ENCODE measurements at regions not wholly inside any gene's neighbourhood (a gene's known extent, or its start where the extent isn't known, plus 50 kb on each side); places are given as distances from the start of the nearest gene placed in this dataset.

DNA sequence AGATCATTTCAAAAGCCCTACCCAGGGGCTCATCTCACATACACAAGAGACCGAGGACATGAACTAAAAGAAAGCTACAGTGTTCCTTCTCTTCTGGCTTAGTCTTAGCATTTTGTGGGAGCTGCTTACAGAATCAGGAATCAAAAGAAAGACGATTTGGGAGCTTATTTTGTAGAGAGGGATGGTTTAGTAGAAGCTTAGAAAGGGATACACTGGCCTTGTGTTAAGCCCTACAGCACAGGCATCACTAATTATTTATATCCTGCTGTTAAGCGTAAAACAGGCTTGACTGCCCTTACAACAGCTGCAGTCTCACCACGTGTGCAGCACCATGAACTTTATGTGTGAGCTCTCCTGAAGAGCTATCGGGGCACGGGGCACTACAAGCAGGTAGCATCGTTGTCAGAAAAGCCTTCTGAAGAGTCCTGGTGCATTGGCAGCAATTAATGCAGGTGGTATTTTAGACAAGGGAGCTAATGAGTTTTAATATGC is 798.3 kb downstream of the NXPH1 start:
- Mint-ChIP-seq H3K9me3 (no peaks in the 10 kb centered on the region), H3K4me1 (peaks cover 12% of the 10 kb centered on the region), H3K27ac (peak overlapping the region; percentile 23; the same call in 1 of the 2 replicates), H3K36me3 (no peaks in the 10 kb centered on the region), H3K4me3 (no peak overlapping the region), H3K27me3 (ENCODE audit: low read depth) (no peaks in the 10 kb centered on the region)
- CTCF ChIA-PET, result no interaction called here
- POLR2A ChIA-PET, result no interaction called here
- TF ChIP-seq, protein P1, sequence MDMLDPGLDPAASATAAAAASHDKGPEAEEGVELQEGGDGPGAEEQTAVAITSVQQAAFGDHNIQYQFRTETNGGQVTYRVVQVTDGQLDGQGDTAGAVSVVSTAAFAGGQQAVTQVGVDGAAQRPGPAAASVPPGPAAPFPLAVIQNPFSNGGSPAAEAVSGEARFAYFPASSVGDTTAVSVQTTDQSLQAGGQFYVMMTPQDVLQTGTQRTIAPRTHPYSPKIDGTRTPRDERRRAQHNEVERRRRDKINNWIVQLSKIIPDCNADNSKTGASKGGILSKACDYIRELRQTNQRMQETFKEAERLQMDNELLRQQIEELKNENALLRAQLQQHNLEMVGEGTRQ (CRISPR knock-in tag; IDR thresholded peaks at IDR 0.05), result peak; percentile 39; the same call in 1 of the 2 replicates
- TF ChIP-seq, protein P2, sequence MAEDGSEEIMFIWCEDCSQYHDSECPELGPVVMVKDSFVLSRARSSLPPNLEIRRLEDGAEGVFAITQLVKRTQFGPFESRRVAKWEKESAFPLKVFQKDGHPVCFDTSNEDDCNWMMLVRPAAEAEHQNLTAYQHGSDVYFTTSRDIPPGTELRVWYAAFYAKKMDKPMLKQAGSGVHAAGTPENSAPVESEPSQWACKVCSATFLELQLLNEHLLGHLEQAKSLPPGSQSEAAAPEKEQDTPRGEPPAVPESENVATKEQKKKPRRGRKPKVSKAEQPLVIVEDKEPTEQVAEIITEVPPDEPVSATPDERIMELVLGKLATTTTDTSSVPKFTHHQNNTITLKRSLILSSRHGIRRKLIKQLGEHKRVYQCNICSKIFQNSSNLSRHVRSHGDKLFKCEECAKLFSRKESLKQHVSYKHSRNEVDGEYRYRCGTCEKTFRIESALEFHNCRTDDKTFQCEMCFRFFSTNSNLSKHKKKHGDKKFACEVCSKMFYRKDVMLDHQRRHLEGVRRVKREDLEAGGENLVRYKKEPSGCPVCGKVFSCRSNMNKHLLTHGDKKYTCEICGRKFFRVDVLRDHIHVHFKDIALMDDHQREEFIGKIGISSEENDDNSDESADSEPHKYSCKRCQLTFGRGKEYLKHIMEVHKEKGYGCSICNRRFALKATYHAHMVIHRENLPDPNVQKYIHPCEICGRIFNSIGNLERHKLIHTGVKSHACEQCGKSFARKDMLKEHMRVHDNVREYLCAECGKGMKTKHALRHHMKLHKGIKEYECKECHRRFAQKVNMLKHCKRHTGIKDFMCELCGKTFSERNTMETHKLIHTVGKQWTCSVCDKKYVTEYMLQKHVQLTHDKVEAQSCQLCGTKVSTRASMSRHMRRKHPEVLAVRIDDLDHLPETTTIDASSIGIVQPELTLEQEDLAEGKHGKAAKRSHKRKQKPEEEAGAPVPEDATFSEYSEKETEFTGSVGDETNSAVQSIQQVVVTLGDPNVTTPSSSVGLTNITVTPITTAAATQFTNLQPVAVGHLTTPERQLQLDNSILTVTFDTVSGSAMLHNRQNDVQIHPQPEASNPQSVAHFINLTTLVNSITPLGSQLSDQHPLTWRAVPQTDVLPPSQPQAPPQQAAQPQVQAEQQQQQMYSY (CRISPR knock-in tag; IDR thresholded peaks at IDR 0.05), result no peak
- peak; percentile 9 for DNase-seq (ENCODE audit: low spot score)
- ATAC-seq, result peak; percentile 93

DNA sequence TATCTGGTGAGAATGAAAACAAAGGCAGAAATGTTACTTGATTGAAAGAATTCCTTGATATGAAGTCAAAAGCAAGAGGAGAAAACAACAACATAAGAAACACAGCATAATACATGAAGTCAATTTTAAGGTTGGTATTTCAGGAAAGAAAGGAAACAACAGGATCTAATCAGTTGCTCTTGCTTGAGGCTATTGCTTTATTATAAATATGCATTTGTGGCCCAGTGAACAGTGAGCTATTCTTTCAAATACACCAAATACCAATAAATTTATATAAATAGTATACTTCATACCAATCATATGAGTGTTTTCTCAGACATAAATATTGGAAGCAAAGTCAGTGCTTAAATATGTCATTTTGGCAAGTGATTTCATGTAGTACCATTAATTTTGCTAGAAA is 806.6 kb downstream of the NXPH1 start:
- no peaks in the 10 kb centered on the region for H3K36me3 Mint-ChIP-seq
- DNase-seq (ENCODE audit: low spot score), result no peak
- H3K4me3 Mint-ChIP-seq, result no peak overlapping the region
- H3K27ac Mint-ChIP-seq, result no peak overlapping the region
- ChIA-PET CTCF (interaction anchor here (0.6 kb wide), 1 partner anchor 891 kb away, joined by 3 read pairs; no protein-coding TSS in a partner anchor), POLR2A (no interaction called here)
- H3K27me3 Mint-ChIP-seq (ENCODE audit: low read depth), result no peaks in the 10 kb centered on the region
- ATAC-seq, result no peak
- no peaks in the 10 kb centered on the region for H3K4me1 Mint-ChIP-seq
- no peaks in the 10 kb centered on the region for H3K9me3 Mint-ChIP-seq
- TF ChIP-seq, protein P3, sequence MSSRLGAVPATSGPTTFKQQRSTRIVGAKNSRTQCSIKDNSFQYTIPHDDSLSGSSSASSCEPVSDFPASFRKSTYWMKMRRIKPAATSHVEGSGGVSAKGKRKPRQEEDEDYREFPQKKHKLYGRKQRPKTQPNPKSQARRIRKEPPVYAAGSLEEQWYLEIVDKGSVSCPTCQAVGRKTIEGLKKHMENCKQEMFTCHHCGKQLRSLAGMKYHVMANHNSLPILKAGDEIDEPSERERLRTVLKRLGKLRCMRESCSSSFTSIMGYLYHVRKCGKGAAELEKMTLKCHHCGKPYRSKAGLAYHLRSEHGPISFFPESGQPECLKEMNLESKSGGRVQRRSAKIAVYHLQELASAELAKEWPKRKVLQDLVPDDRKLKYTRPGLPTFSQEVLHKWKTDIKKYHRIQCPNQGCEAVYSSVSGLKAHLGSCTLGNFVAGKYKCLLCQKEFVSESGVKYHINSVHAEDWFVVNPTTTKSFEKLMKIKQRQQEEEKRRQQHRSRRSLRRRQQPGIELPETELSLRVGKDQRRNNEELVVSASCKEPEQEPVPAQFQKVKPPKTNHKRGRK (CRISPR knock-in tag; IDR thresholded peaks at IDR 0.05; ENCODE audit: borderline replicate concordance), result no peak
- TF ChIP-seq ZNF416 (CRISPR knock-in tag; IDR thresholded peaks at IDR 0.05) (no peak), RELA (CRISPR knock-in tag; IDR thresholded peaks at IDR 0.05; ENCODE audit: borderline replicate concordance) (no peak), IRF2 (CRISPR knock-in tag; IDR thresholded peaks at IDR 0.05; ENCODE audit: borderline replicate concordance, low read depth) (no peak), NFATC4 (CRISPR knock-in tag; IDR thresholded peaks at IDR 0.05) (no peak), ATF1 (CRISPR knock-in tag; IDR thresholded peaks at IDR 0.05) (no peak), SMAD4 (CRISPR knock-in tag; IDR thresholded peaks at IDR 0.05) (no peak), ZNF396 (CRISPR knock-in tag; IDR thresholded peaks at IDR 0.05; ENCODE audit: borderline replicate concordance) (no peak), CREB1 (CRISPR knock-in tag; IDR thresholded peaks at IDR 0.05) (no peak), HMGA2 (CRISPR knock-in tag; IDR thresholded peaks at IDR 0.05) (no peak)
- TF ChIP-seq, protein P4, sequence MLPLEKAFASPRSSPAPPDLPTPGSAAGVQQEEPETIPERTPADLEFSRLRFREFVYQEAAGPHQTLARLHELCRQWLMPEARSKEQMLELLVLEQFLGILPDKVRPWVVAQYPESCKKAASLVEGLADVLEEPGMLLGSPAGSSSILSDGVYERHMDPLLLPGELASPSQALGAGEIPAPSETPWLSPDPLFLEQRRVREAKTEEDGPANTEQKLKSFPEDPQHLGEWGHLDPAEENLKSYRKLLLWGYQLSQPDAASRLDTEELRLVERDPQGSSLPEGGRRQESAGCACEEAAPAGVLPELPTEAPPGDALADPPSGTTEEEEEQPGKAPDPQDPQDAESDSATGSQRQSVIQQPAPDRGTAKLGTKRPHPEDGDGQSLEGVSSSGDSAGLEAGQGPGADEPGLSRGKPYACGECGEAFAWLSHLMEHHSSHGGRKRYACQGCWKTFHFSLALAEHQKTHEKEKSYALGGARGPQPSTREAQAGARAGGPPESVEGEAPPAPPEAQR (CRISPR knock-in tag; IDR thresholded peaks at IDR 0.05), result no peak
- TF ChIP-seq, protein P5, sequence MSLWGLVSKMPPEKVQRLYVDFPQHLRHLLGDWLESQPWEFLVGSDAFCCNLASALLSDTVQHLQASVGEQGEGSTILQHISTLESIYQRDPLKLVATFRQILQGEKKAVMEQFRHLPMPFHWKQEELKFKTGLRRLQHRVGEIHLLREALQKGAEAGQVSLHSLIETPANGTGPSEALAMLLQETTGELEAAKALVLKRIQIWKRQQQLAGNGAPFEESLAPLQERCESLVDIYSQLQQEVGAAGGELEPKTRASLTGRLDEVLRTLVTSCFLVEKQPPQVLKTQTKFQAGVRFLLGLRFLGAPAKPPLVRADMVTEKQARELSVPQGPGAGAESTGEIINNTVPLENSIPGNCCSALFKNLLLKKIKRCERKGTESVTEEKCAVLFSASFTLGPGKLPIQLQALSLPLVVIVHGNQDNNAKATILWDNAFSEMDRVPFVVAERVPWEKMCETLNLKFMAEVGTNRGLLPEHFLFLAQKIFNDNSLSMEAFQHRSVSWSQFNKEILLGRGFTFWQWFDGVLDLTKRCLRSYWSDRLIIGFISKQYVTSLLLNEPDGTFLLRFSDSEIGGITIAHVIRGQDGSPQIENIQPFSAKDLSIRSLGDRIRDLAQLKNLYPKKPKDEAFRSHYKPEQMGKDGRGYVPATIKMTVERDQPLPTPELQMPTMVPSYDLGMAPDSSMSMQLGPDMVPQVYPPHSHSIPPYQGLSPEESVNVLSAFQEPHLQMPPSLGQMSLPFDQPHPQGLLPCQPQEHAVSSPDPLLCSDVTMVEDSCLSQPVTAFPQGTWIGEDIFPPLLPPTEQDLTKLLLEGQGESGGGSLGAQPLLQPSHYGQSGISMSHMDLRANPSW (CRISPR knock-in tag; conservative IDR thresholded peaks at IDR 0.05; ENCODE audit: low read depth), result no peak
- TF ChIP-seq, protein P6, sequence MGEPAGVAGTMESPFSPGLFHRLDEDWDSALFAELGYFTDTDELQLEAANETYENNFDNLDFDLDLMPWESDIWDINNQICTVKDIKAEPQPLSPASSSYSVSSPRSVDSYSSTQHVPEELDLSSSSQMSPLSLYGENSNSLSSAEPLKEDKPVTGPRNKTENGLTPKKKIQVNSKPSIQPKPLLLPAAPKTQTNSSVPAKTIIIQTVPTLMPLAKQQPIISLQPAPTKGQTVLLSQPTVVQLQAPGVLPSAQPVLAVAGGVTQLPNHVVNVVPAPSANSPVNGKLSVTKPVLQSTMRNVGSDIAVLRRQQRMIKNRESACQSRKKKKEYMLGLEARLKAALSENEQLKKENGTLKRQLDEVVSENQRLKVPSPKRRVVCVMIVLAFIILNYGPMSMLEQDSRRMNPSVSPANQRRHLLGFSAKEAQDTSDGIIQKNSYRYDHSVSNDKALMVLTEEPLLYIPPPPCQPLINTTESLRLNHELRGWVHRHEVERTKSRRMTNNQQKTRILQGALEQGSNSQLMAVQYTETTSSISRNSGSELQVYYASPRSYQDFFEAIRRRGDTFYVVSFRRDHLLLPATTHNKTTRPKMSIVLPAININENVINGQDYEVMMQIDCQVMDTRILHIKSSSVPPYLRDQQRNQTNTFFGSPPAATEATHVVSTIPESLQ (CRISPR knock-in tag; IDR thresholded peaks at IDR 0.05), result no peak

Measured in WTC11 (cell line).